ENCODE measurements at regions not wholly inside any gene's neighbourhood (a gene's known extent, or its start where the extent isn't known, plus 50 kb on each side); places are given as distances from the start of the nearest gene placed in this dataset.

- Histone ChIP-seq H3K9me3 (ENCODE audit: low read depth, low read length) (no peaks in the 10 kb centered on the region; the same call in 1 of the 2 replicates), H3K27ac (no peak overlapping the region), H3K36me3 (ENCODE audit: insufficient read depth, low read length) (no peaks in the 10 kb centered on the region), H3K9ac (ENCODE audit: insufficient read length) (no peak overlapping the region), H3K4me3 (no peak overlapping the region)
- DNase-seq (ENCODE audit: low read depth, low spot score), result no peak
- TF ChIP-seq EZH2 (IDR thresholded peaks at IDR 0.05) (no peak), FOXP2 (optimal IDR thresholded peaks at IDR 0.05; ENCODE audit: control extremely low read depth, extremely low read length, insufficient read depth) (no peak), POLR2AphosphoS5 (IDR thresholded peaks at IDR 0.05; ENCODE audit: borderline replicate concordance, low read depth, low read length) (no peak)
Observed at GRCh38 chr5:107126341-107126740, 544.4 kb downstream of the EFNA5 start.

- Histone ChIP-seq H3K27ac (no peak overlapping the region), H3K4me3 (no peak overlapping the region), H3K9me3 (ENCODE audit: low read depth, low read length) (no peaks in the 10 kb centered on the region; the same call in 1 of the 2 replicates), H3K9ac (ENCODE audit: insufficient read length) (no peak overlapping the region), H3K36me3 (ENCODE audit: insufficient read depth, low read length) (no peaks in the 10 kb centered on the region)
- no peak for DNase-seq (ENCODE audit: low read depth, low spot score)
- TF ChIP-seq POLR2AphosphoS5 (IDR thresholded peaks at IDR 0.05; ENCODE audit: borderline replicate concordance, low read depth, low read length) (no peak), FOXP2 (optimal IDR thresholded peaks at IDR 0.05; ENCODE audit: control extremely low read depth, extremely low read length, insufficient read depth) (no peak), EZH2 (IDR thresholded peaks at IDR 0.05) (no peak)
Observed at GRCh38 chr5:107124376-107124775, 546.4 kb downstream of the EFNA5 start.

- no peak for DNase-seq (ENCODE audit: low read depth, low spot score)
- no peaks in the 10 kb centered on the region for H3K36me3 ChIP-seq (ENCODE audit: insufficient read depth, low read length)
- H3K9me3 ChIP-seq (ENCODE audit: low read depth, low read length), result no peaks in the 10 kb centered on the region; the same call in 1 of the 2 replicates
- H3K4me3 ChIP-seq, result no peak overlapping the region
- TF ChIP-seq EZH2 (IDR thresholded peaks at IDR 0.05), result no peak
- no peak overlapping the region for H3K9ac ChIP-seq (ENCODE audit: insufficient read length)
- H3K27ac ChIP-seq, result no peak overlapping the region
Observed at GRCh38 chr5:107123014-107123413, 547.7 kb downstream of the EFNA5 start.

GRCh38 chr5:107121793-107122519, 548.8 kb downstream of the EFNA5 start:
- Histone ChIP-seq H3K27ac (no peak overlapping the region), H3K4me3 (no peak overlapping the region), H3K9ac (ENCODE audit: insufficient read length) (no peak overlapping the region), H3K9me3 (ENCODE audit: low read depth, low read length) (no peaks in the 10 kb centered on the region; the same call in 1 of the 2 replicates), H3K36me3 (ENCODE audit: insufficient read depth, low read length) (no peaks in the 10 kb centered on the region)
- DNase-seq (ENCODE audit: low read depth, low spot score), result no peak
- TF ChIP-seq EZH2 (IDR thresholded peaks at IDR 0.05), result no peak
- TF ChIP-seq FOXP2 (optimal IDR thresholded peaks at IDR 0.05; ENCODE audit: control extremely low read depth, extremely low read length, insufficient read depth), result no peak
- TF ChIP-seq POLR2AphosphoS5 (IDR thresholded peaks at IDR 0.05; ENCODE audit: borderline replicate concordance, low read depth, low read length), result no peak

GRCh38 chr5:107119656-107120055, 551.1 kb downstream of the EFNA5 start:
- no peaks in the 10 kb centered on the region for H3K36me3 ChIP-seq (ENCODE audit: insufficient read depth, low read length)
- no peak overlapping the region for H3K27ac ChIP-seq
- H3K9ac ChIP-seq (ENCODE audit: insufficient read length), result no peak overlapping the region
- no peak for TF ChIP-seq FOXP2 (optimal IDR thresholded peaks at IDR 0.05; ENCODE audit: control extremely low read depth, extremely low read length, insufficient read depth)
- TF ChIP-seq POLR2AphosphoS5 (IDR thresholded peaks at IDR 0.05; ENCODE audit: borderline replicate concordance, low read depth, low read length), result no peak
- no peak for TF ChIP-seq EZH2 (IDR thresholded peaks at IDR 0.05)
- no peak for DNase-seq (ENCODE audit: low read depth, low spot score)
- no peaks in the 10 kb centered on the region for H3K9me3 ChIP-seq (ENCODE audit: low read depth, low read length)
- H3K4me3 ChIP-seq, result no peak overlapping the region

- no peaks in the 10 kb centered on the region for H3K9me3 ChIP-seq (ENCODE audit: low read depth, low read length)
- H3K9ac ChIP-seq (ENCODE audit: insufficient read length), result no peak overlapping the region
- DNase-seq (ENCODE audit: low read depth, low spot score), result no peak
- no peaks in the 10 kb centered on the region for H3K36me3 ChIP-seq (ENCODE audit: insufficient read depth, low read length)
- no peak for TF ChIP-seq EZH2 (IDR thresholded peaks at IDR 0.05)
- TF ChIP-seq POLR2AphosphoS5 (IDR thresholded peaks at IDR 0.05; ENCODE audit: borderline replicate concordance, low read depth, low read length), result no peak
- no peak for TF ChIP-seq FOXP2 (optimal IDR thresholded peaks at IDR 0.05; ENCODE audit: control extremely low read depth, extremely low read length, insufficient read depth)
- no peak overlapping the region for H3K27ac ChIP-seq
- no peak overlapping the region for H3K4me3 ChIP-seq
Observed at GRCh38 chr5:107118184-107119019, 552.3 kb downstream of the EFNA5 start.

GRCh38 chr5:107112216-107112615, 558.5 kb downstream of the EFNA5 start:
- TF ChIP-seq FOXP2 (optimal IDR thresholded peaks at IDR 0.05; ENCODE audit: control extremely low read depth, extremely low read length, insufficient read depth) (no peak), EZH2 (IDR thresholded peaks at IDR 0.05) (no peak), POLR2AphosphoS5 (IDR thresholded peaks at IDR 0.05; ENCODE audit: borderline replicate concordance, low read depth, low read length) (no peak)
- Histone ChIP-seq H3K27ac (no peak overlapping the region), H3K36me3 (ENCODE audit: insufficient read depth, low read length) (no peaks in the 10 kb centered on the region), H3K9ac (ENCODE audit: insufficient read length) (no peak overlapping the region), H3K9me3 (ENCODE audit: low read depth, low read length) (peaks cover 3% of the 10 kb centered on the region; the same call in 1 of the 2 replicates), H3K4me3 (no peak overlapping the region)
- no peak for DNase-seq (ENCODE audit: low read depth, low spot score)

All from SK-N-MC (cell line).